ENCODE measurements at regions not wholly inside any gene's neighbourhood (a gene's known extent, or its start where the extent isn't known, plus 50 kb on each side); places are given as distances from the start of the nearest gene placed in this dataset.

GRCh38 chr14:66421990-66422946 is 63.9 kb upstream of the CCDC196 start:
- TF ChIP-seq CTCF (IDR thresholded peaks at IDR 0.05) (no peak), EP300 (IDR thresholded peaks at IDR 0.05) (no peak), POLR2A (IDR thresholded peaks at IDR 0.05) (no peak), POLR2AphosphoS5 (IDR thresholded peaks at IDR 0.05) (no peak)
- no peaks in the 10 kb centered on the region for H3K9me3 ChIP-seq
- WGBS, 2 donors, result 71 to 72% methylated on average over 6 of the region's 6 CpGs
- no peaks in the 10 kb centered on the region for H3K36me3 ChIP-seq
- ATAC-seq (ENCODE audit: low FRiP score in 2 of 2) (no peak), DNase-seq (no peak)
- no peaks in the 10 kb centered on the region for H3K4me1 ChIP-seq
- H3K27ac ChIP-seq, result no peak overlapping the region
- no peaks in the 10 kb centered on the region for H3K27me3 ChIP-seq
- H3K4me3 ChIP-seq, result no peak overlapping the region

- no peak for ATAC-seq (ENCODE audit: low FRiP score in 2 of 2)
- no peak for TF ChIP-seq EP300 (IDR thresholded peaks at IDR 0.05)
- no peak for TF ChIP-seq CTCF (IDR thresholded peaks at IDR 0.05)
- TF ChIP-seq POLR2AphosphoS5 (IDR thresholded peaks at IDR 0.05), result no peak
- no peak for TF ChIP-seq POLR2A (IDR thresholded peaks at IDR 0.05)
- 79 to 87% methylated on average over 5 of the region's 5 CpGs for WGBS, 2 donors
Measured at GRCh38 chr14:66425402-66425801, 60.8 kb upstream of the CCDC196 start.

GRCh38 chr14:66426451-66426850 is 59.7 kb upstream of the CCDC196 start:
- TF ChIP-seq EP300 (IDR thresholded peaks at IDR 0.05) (no peak), POLR2AphosphoS5 (IDR thresholded peaks at IDR 0.05) (no peak), CTCF (IDR thresholded peaks at IDR 0.05) (no peak), POLR2A (IDR thresholded peaks at IDR 0.05) (no peak)
- ATAC-seq (ENCODE audit: low FRiP score in 2 of 2), result no peak
- no peak overlapping the region for H3K27ac ChIP-seq
- H3K27me3 ChIP-seq, result no peaks in the 10 kb centered on the region
- no peak overlapping the region for H3K4me3 ChIP-seq
- no peak for DNase-seq
- no peaks in the 10 kb centered on the region for H3K36me3 ChIP-seq
- WGBS, 2 donors, result 63% methylated on average over 2 of the region's 2 CpGs
- H3K4me1 ChIP-seq, result no peaks in the 10 kb centered on the region
- no peaks in the 10 kb centered on the region for H3K9me3 ChIP-seq

More at GRCh38 chr14:66425402-66425801, 60.8 kb upstream of the CCDC196 start:
- Histone ChIP-seq H3K27ac (no peak overlapping the region), H3K9me3 (no peaks in the 10 kb centered on the region), H3K36me3 (no peaks in the 10 kb centered on the region), H3K27me3 (no peaks in the 10 kb centered on the region), H3K4me1 (no peaks in the 10 kb centered on the region), H3K4me3 (no peak overlapping the region)
- no peak for DNase-seq

GRCh38 chr14:66432334-66432733 is 53.8 kb upstream of the CCDC196 start:
- no peak for ATAC-seq (ENCODE audit: low FRiP score in 2 of 2)

More at GRCh38 chr14:66432334-66432733, 53.8 kb upstream of the CCDC196 start:
- no peak overlapping the region for H3K4me3 ChIP-seq
- TF ChIP-seq POLR2AphosphoS5 (IDR thresholded peaks at IDR 0.05) (no peak), POLR2A (IDR thresholded peaks at IDR 0.05) (no peak), EP300 (IDR thresholded peaks at IDR 0.05) (no peak), CTCF (IDR thresholded peaks at IDR 0.05) (no peak)
- H3K27ac ChIP-seq, result no peak overlapping the region
- H3K9me3 ChIP-seq, result no peaks in the 10 kb centered on the region
- no peaks in the 10 kb centered on the region for H3K36me3 ChIP-seq
- H3K4me1 ChIP-seq, result no peaks in the 10 kb centered on the region
- no peaks in the 10 kb centered on the region for H3K27me3 ChIP-seq
- 74 to 76% methylated on average over 1 of the region's 1 CpG for WGBS, 2 donors
- no peak for DNase-seq
